ENCODE measurements at regions not wholly inside any gene's neighbourhood (a gene's known extent, or its start where the extent isn't known, plus 50 kb on each side); places are given as distances from the start of the nearest gene placed in this dataset.

DNA sequence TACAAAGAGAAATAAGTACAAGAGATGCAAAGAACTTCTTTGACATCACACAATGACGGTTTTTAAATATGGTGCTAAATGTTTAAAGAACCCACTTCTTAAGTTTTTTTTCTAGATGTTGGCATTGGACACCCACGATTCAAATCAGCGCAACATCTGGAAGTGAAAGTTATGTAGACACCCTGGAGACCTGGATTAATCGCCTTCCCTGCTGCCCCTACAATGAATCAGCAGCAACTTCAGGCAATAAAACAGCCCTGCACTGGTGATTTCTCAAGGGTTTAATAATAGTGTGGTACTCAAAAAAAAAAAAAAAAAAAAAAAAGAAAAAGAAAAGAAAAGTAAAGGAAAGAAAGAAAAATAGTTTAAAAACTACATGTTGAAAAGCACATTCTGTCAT, 248.3 kb downstream of the NUF2 start:
- TF ChIP-seq, protein P1, sequence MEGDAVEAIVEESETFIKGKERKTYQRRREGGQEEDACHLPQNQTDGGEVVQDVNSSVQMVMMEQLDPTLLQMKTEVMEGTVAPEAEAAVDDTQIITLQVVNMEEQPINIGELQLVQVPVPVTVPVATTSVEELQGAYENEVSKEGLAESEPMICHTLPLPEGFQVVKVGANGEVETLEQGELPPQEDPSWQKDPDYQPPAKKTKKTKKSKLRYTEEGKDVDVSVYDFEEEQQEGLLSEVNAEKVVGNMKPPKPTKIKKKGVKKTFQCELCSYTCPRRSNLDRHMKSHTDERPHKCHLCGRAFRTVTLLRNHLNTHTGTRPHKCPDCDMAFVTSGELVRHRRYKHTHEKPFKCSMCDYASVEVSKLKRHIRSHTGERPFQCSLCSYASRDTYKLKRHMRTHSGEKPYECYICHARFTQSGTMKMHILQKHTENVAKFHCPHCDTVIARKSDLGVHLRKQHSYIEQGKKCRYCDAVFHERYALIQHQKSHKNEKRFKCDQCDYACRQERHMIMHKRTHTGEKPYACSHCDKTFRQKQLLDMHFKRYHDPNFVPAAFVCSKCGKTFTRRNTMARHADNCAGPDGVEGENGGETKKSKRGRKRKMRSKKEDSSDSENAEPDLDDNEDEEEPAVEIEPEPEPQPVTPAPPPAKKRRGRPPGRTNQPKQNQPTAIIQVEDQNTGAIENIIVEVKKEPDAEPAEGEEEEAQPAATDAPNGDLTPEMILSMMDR (IDR thresholded peaks at IDR 0.05 in 2 of 3, conservative IDR thresholded peaks at IDR 0.05 in 1 of 3; ENCODE audit: insufficient read depth in 2 of 3, low read depth in 1 of 3, low read length in 3 of 3): no peak
- TF ChIP-seq RBM17 (IDR thresholded peaks at IDR 0.05; ENCODE audit: borderline replicate concordance, low read depth, low read length) (no peak), POLR2A (conservative IDR thresholded peaks at IDR 0.05) (no peak), ZEB2 (IDR thresholded peaks at IDR 0.05) (no peak), CSDE1 (IDR thresholded peaks at IDR 0.05) (no peak), PTTG1 (tag; IDR thresholded peaks at IDR 0.05; ENCODE audit: low read depth) (no peak), POLR2AphosphoS5 (IDR thresholded peaks at IDR 0.05; ENCODE audit: control insufficient read depth, insufficient read depth, low read depth, low read length) (no peak), SIN3A (IDR thresholded peaks at IDR 0.05; ENCODE audit: borderline replicate concordance in 2 of 2, control insufficient read depth in 1 of 2, low read depth in 2 of 2, low read length in 2 of 2) (no peak), ZFP30 (CRISPR knock-in tag; IDR thresholded peaks at IDR 0.05; ENCODE audit: borderline replicate concordance) (no peak)
- TF ChIP-seq, protein P2, sequence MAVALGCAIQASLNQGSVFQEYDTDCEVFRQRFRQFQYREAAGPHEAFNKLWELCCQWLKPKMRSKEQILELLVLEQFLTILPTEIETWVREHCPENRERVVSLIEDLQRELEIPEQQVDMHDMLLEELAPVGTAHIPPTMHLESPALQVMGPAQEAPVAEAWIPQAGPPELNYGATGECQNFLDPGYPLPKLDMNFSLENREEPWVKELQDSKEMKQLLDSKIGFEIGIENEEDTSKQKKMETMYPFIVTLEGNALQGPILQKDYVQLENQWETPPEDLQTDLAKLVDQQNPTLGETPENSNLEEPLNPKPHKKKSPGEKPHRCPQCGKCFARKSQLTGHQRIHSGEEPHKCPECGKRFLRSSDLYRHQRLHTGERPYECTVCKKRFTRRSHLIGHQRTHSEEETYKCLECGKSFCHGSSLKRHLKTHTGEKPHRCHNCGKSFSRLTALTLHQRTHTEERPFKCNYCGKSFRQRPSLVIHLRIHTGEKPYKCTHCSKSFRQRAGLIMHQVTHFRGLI (CRISPR knock-in tag; IDR thresholded peaks at IDR 0.05): no peak

Measured in K562 (cell line).